IMR-90 (cell line): ENCODE measurements at regions not wholly inside any gene's neighbourhood (a gene's known extent, or its start where the extent isn't known, plus 50 kb on each side); places are given as distances from the start of the nearest gene placed in this dataset.

Source experiments
- ATAC-seq: fragments of 200-7000 bp; cut with Tn5 transposase; 2 replicates; pipeline ENCODE4 v1.9.1; 2020; ENCODE audit warnings: low read depth, mild to moderate bottlenecking, moderate library complexity
- BruUV-seq: library from RNA; stranded (reverse); fragments of 400-500 nt; replicated peaks from 2 replicates; lab custom pipeline; 2021; lab: Mats Ljungman, UMichigan
- CTCF ChIA-PET: fragments of 300-600 bp; formaldehyde crosslinking; extraction: SDS; loops from one replicate; lab custom pipeline; 2021; ENCODE audit warnings: antibody characterized with exemption; lab: Yijun Ruan, JAX
- POLR2A ChIA-PET: fragments of 300-600 bp; sonication (Branson Sonifier 250); formaldehyde crosslinking; loops from one replicate; lab custom pipeline; 2022; ENCODE audit warnings: antibody characterized with exemption; ENCODE audit not compliant: unreplicated experiment; lab: Charles Lee
- DNase-seq: peaks from one replicate; pipeline ENCODE4 v3.0.0; 2013
- H2AFZ ChIP-seq: replicated peaks from 2 replicates; pipeline ENCODE3; 2013; ENCODE audit warnings: low read length, mild to moderate bottlenecking; ENCODE audit not compliant: poor library complexity
- H2AK5ac ChIP-seq: 2 replicates; pipeline ENCODE4 v1.6.1; 2013; ENCODE audit warnings: low read depth, low read length, inconsistent platforms
- H2AK9ac ChIP-seq: replicated peaks from 2 replicates; pipeline ENCODE3; 2013; ENCODE audit warnings: mild to moderate bottlenecking, low read depth, low read length, moderate library complexity; ENCODE audit not compliant: poor library complexity
- H2BK120ac ChIP-seq: 2 replicates; pipeline ENCODE4 v1.6.1; 2013; ENCODE audit warnings: low read depth, low read length, inconsistent platforms
- H2BK15ac ChIP-seq: 3 replicates; pipeline ENCODE4 v1.6.1; 2013; ENCODE audit warnings: low read depth, low read length, inconsistent platforms
- H2BK20ac ChIP-seq: 2 replicates; pipeline ENCODE4 v1.6.1; 2013; ENCODE audit warnings: low read depth, mild to moderate bottlenecking, inconsistent platforms, low read length, moderate library complexity
- H2BK5ac ChIP-seq: 2 replicates; pipeline ENCODE4 v1.6.1; 2013; ENCODE audit warnings: mild to moderate bottlenecking, low read depth, low read length, inconsistent platforms; ENCODE audit not compliant: poor library complexity, severe bottlenecking
- H3K14ac ChIP-seq: replicated peaks from 2 replicates; pipeline ENCODE4 v1.6.1; 2013; ENCODE audit warnings: low read depth, low read length, inconsistent platforms
- H3K18ac ChIP-seq: 2 replicates; pipeline ENCODE4 v1.6.1; 2013; ENCODE audit warnings: low read depth, low read length, control low read depth
- H3K23ac ChIP-seq: 2 replicates; pipeline ENCODE4 v1.6.1; 2013; ENCODE audit warnings: low read depth, low read length, inconsistent platforms
- H3K27ac ChIP-seq: 2 replicates; pipeline ENCODE4 v1.5.1; 2013; ENCODE audit warnings: mild to moderate bottlenecking, control low read depth, low read length; ENCODE audit not compliant: insufficient read depth
- H3K27me3 ChIP-seq: 2 replicates; pipeline ENCODE4 v1.6.1; 2013; ENCODE audit warnings: low read length; ENCODE audit not compliant: control insufficient read depth, insufficient read depth
- H3K36me3 ChIP-seq: 2 replicates; pipeline ENCODE4 v1.6.1; 2013; ENCODE audit warnings: low read length, mixed read lengths; ENCODE audit not compliant: control insufficient read depth, insufficient read depth
- H3K4ac ChIP-seq: 2 replicates; pipeline ENCODE4 v1.6.1; 2013; ENCODE audit warnings: low read depth, low read length, inconsistent platforms
- H3K4me1 ChIP-seq: 2 replicates; pipeline ENCODE4 v1.6.1; 2013; ENCODE audit warnings: low read length, mixed read lengths; ENCODE audit not compliant: control insufficient read depth, insufficient read depth
- H3K4me2 ChIP-seq: 2 replicates; pipeline ENCODE4 v1.6.1; 2013; ENCODE audit warnings: low read depth, mild to moderate bottlenecking, control low read depth, low read length, moderate library complexity
- H3K4me3 ChIP-seq: 2 replicates; pipeline ENCODE4 v1.5.1; 2013; ENCODE audit warnings: low read depth, mild to moderate bottlenecking, control low read depth, low read length, moderate library complexity; ENCODE audit not compliant: insufficient read depth
- H3K56ac ChIP-seq: 2 replicates; pipeline ENCODE4 v1.6.1; 2013; ENCODE audit warnings: low read length, inconsistent platforms; ENCODE audit not compliant: insufficient read depth; ENCODE audit errors: extremely low read depth
- H3K79me1 ChIP-seq, 2 experiments: 2 replicates each; pipeline ENCODE4 v1.6.1; 2013; ENCODE audit warnings: low read length in 2 of 2, inconsistent platforms in 1 of 2, low read depth in 1 of 2
- H3K9ac ChIP-seq: 2 replicates; pipeline ENCODE4 v1.6.1; 2013; ENCODE audit warnings: low read depth, low read length, control low read depth
- H3K9me1 ChIP-seq: 2 replicates; pipeline ENCODE4 v1.6.1; 2013; ENCODE audit warnings: low read length, inconsistent platforms; ENCODE audit not compliant: insufficient read depth
- H3K9me3 ChIP-seq: 2 replicates; pipeline ENCODE4 v1.6.1; 2013; ENCODE audit warnings: low read length; ENCODE audit not compliant: control insufficient read depth, insufficient read depth
- H4K20me1 ChIP-seq: 2 replicates; pipeline ENCODE4 v1.6.1; 2013; ENCODE audit warnings: low read length, inconsistent platforms; ENCODE audit not compliant: insufficient read depth
- H4K5ac ChIP-seq: 2 replicates; pipeline ENCODE4 v1.6.1; 2013; ENCODE audit warnings: mild to moderate bottlenecking, low read depth, low read length, control low read depth
- H4K8ac ChIP-seq, 2 experiments: 2 replicates each; pipeline ENCODE4 v1.6.1; 2013; ENCODE audit warnings: low read depth in 2 of 2, low read length in 2 of 2, control low read depth in 1 of 2, inconsistent platforms in 1 of 2
- H4K91ac ChIP-seq: 2 replicates; pipeline ENCODE4 v1.6.1; 2013; ENCODE audit warnings: low read depth, low read length, inconsistent platforms; ENCODE audit not compliant: insufficient read depth
- BHLHE40 ChIP-seq: fragments of 150-350 bp; IDR thresholded peaks from 2 replicates; pipeline ENCODE4 v1.6.1; 2016; ENCODE audit warnings: mild to moderate bottlenecking, low read depth, low read length
- CEBPB ChIP-seq: IDR thresholded peaks from 2 replicates; pipeline ENCODE4 v1.6.1; 2012; ENCODE audit warnings: low read depth, low read length, improper control_type of control experiment
- CHD1 ChIP-seq: IDR thresholded peaks from 2 replicates; pipeline ENCODE4 v1.6.1; 2012; ENCODE audit warnings: low read depth, low read length, improper control_type of control experiment
- ELK1 ChIP-seq: fragments of 150-350 bp; IDR thresholded peaks from 2 replicates; pipeline ENCODE4 v1.6.1; 2016; ENCODE audit warnings: low read depth, mild to moderate bottlenecking, low read length, moderate library complexity, borderline replicate concordance
- FOS ChIP-seq: fragments of 150-350 bp; IDR thresholded peaks from 2 replicates; pipeline ENCODE4 v1.6.1; 2016; ENCODE audit warnings: low read depth, low read length
- MAFK ChIP-seq: IDR thresholded peaks from 2 replicates; pipeline ENCODE4 v1.6.1; 2012; ENCODE audit warnings: low read depth, low read length, improper control_type of control experiment
- MAZ ChIP-seq: IDR thresholded peaks from 2 replicates; pipeline ENCODE4 v1.6.1; 2012; ENCODE audit warnings: low read depth, mild to moderate bottlenecking, low read length, improper control_type of control experiment, moderate library complexity, borderline replicate concordance
- MXI1 ChIP-seq: IDR thresholded peaks from 2 replicates; pipeline ENCODE4 v1.6.1; 2012; ENCODE audit warnings: low read depth, mild to moderate bottlenecking, low read length, moderate library complexity, borderline replicate concordance
- NFE2L2 ChIP-seq: fragments of 150-350 bp; IDR thresholded peaks from 2 replicates; pipeline ENCODE4 v1.6.1; 2016; ENCODE audit warnings: low read depth, mild to moderate bottlenecking, low read length
- POLR2A ChIP-seq: IDR thresholded peaks from 2 replicates; pipeline ENCODE4 v1.6.1; 2012; ENCODE audit warnings: mild to moderate bottlenecking, low read depth, low read length
- RAD21 ChIP-seq: IDR thresholded peaks from 2 replicates; pipeline ENCODE4 v1.6.1; 2012; ENCODE audit warnings: low read length, improper control_type of control experiment
- RCOR1 ChIP-seq: IDR thresholded peaks from 2 replicates; pipeline ENCODE4 v1.6.1; 2012; ENCODE audit warnings: mild to moderate bottlenecking, low read length, improper control_type of control experiment; ENCODE audit not compliant: insufficient replicate concordance
- RFX5 ChIP-seq: IDR thresholded peaks from 2 replicates; pipeline ENCODE4 v1.8.0; 2012; ENCODE audit warnings: low read depth, mild to moderate bottlenecking, low read length, moderate library complexity
- SMC3 ChIP-seq: fragments of 150-350 bp; IDR thresholded peaks from 2 replicates; pipeline ENCODE4 v1.6.1; 2016; ENCODE audit warnings: low read depth, mild to moderate bottlenecking, antibody characterized with exemption, low read length, moderate library complexity
- dilution Hi-C: fragments of 300-500 bp; cut with HindIII; formaldehyde crosslinking; loops from one replicate; pipeline ENCODE4 v1.14.3; 2018; ENCODE audit warnings: low sequenced_read_pairs; ENCODE audit not compliant: unreplicated experiment
- in situ Hi-C: fragments of 300-500 bp; cut with MboI; formaldehyde crosslinking; loops from 3 replicates; pipeline ENCODE4 v1.14.3; 2019; ENCODE audit warnings: low sequenced_read_pairs, inconsistent platforms, mixed read lengths
- intact Hi-C: fragments of 100-400 bp; cut with micrococcal nuclease; formaldehyde crosslinking; loops from 2 replicates; pipeline ENCODE4 v1.10.0; 2022
- TF ChIP-seq, protein P1 (sequence below): fragments of 150-350 bp; IDR thresholded peaks from 2 replicates; pipeline ENCODE4 v1.6.1; 2017; ENCODE audit warnings: mild to moderate bottlenecking, antibody characterized with exemption, low read length, low read depth
- TF ChIP-seq, protein P2 (sequence below): conservative IDR thresholded peaks from 2 replicates; pipeline ENCODE4 v1.5.1; 2012; ENCODE audit warnings: mild to moderate bottlenecking, low read depth, low read length, improper control_type of control experiment

- BruUV-seq, result no TSS peak
- ChIA-PET POLR2A (no interaction called here), CTCF (no interaction called here)
- in situ Hi-C loops, result no loop called here
- H3K36me3 ChIP-seq, result no peaks in the 10 kb centered on the region
- H3K9ac ChIP-seq, result no peak overlapping the region
- no peak overlapping the region for H3K18ac ChIP-seq
- no peak overlapping the region for H2BK5ac ChIP-seq
- ATAC-seq, result no peak
- no peaks in the 10 kb centered on the region for H3K4me1 ChIP-seq
- TF ChIP-seq SMC3 (no peak), MAFK (no peak), FOS (no peak), MAZ (no peak), RCOR1 (no peak), CEBPB (no peak), RFX5 (no peak), CHD1 (no peak), NFE2L2 (no peak), POLR2A (no peak), BHLHE40 (no peak), RAD21 (no peak), MXI1 (no peak), ELK1 (no peak)
- TF ChIP-seq, protein P1, sequence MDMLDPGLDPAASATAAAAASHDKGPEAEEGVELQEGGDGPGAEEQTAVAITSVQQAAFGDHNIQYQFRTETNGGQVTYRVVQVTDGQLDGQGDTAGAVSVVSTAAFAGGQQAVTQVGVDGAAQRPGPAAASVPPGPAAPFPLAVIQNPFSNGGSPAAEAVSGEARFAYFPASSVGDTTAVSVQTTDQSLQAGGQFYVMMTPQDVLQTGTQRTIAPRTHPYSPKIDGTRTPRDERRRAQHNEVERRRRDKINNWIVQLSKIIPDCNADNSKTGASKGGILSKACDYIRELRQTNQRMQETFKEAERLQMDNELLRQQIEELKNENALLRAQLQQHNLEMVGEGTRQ, result no peak
- TF ChIP-seq, protein P2, sequence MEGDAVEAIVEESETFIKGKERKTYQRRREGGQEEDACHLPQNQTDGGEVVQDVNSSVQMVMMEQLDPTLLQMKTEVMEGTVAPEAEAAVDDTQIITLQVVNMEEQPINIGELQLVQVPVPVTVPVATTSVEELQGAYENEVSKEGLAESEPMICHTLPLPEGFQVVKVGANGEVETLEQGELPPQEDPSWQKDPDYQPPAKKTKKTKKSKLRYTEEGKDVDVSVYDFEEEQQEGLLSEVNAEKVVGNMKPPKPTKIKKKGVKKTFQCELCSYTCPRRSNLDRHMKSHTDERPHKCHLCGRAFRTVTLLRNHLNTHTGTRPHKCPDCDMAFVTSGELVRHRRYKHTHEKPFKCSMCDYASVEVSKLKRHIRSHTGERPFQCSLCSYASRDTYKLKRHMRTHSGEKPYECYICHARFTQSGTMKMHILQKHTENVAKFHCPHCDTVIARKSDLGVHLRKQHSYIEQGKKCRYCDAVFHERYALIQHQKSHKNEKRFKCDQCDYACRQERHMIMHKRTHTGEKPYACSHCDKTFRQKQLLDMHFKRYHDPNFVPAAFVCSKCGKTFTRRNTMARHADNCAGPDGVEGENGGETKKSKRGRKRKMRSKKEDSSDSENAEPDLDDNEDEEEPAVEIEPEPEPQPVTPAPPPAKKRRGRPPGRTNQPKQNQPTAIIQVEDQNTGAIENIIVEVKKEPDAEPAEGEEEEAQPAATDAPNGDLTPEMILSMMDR, result no peak
- no peak overlapping the region for H4K5ac ChIP-seq
- H2BK20ac ChIP-seq, result no peak overlapping the region
- dilution Hi-C loops, result no loop called here
- H4K20me1 ChIP-seq, result no peaks in the 10 kb centered on the region
- H2AK5ac ChIP-seq, result no peak overlapping the region
- no peaks in the 10 kb centered on the region for H3K79me1 ChIP-seq
- no peak overlapping the region for H4K8ac ChIP-seq
- intact Hi-C loops, result no loop called here
- H2AK9ac ChIP-seq, result no peak overlapping the region
- no peak overlapping the region for H2AFZ ChIP-seq
- no peak for DNase-seq
- H2BK120ac ChIP-seq, result no peak overlapping the region
- no peak overlapping the region for H2BK15ac ChIP-seq
- H3K14ac ChIP-seq, result no peak overlapping the region
- no peak overlapping the region for H3K4me2 ChIP-seq
- no peak overlapping the region for H3K4ac ChIP-seq
- H4K91ac ChIP-seq, result no peak overlapping the region
- H3K56ac ChIP-seq, result no peak overlapping the region
- H3K9me3 ChIP-seq, result no peaks in the 10 kb centered on the region
- H3K23ac ChIP-seq, result no peak overlapping the region
- no peaks in the 10 kb centered on the region for H3K27me3 ChIP-seq
- no peak overlapping the region for H3K4me3 ChIP-seq
- no peak overlapping the region for H3K27ac ChIP-seq
- H3K9me1 ChIP-seq, result no peaks in the 10 kb centered on the region
Observed at GRCh38 chr10:90432866-90433265, 425.0 kb downstream of the HTR7 start.
